ENCODE measurements at regions not wholly inside any gene's neighbourhood (a gene's known extent, or its start where the extent isn't known, plus 50 kb on each side); places are given as distances from the start of the nearest gene placed in this dataset.

DNA sequence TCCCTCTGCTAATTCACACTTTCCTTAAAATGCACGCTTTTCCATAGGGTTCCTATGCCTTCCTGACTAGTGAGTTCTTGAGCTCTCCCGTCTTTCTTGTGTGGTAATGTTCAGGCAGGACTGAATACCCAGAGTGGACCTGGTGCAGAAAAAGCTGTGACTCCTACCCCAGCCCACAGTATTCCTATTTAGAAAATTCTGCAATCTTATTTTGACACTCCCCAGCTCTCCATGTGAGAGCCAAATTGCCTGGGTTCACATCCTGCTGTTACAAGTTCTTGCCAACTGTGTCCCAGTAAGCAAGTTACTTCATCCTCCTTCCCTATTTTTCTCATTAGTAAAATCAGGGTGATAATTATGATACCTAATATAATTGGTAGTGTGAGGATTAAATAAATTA is 290.8 kb upstream of the SLCO3A1 start:
- no peaks in the 10 kb centered on the region for H3K9me3 Mint-ChIP-seq
- no peak overlapping the region for H3K27ac Mint-ChIP-seq
- TF ChIP-seq, protein P1, sequence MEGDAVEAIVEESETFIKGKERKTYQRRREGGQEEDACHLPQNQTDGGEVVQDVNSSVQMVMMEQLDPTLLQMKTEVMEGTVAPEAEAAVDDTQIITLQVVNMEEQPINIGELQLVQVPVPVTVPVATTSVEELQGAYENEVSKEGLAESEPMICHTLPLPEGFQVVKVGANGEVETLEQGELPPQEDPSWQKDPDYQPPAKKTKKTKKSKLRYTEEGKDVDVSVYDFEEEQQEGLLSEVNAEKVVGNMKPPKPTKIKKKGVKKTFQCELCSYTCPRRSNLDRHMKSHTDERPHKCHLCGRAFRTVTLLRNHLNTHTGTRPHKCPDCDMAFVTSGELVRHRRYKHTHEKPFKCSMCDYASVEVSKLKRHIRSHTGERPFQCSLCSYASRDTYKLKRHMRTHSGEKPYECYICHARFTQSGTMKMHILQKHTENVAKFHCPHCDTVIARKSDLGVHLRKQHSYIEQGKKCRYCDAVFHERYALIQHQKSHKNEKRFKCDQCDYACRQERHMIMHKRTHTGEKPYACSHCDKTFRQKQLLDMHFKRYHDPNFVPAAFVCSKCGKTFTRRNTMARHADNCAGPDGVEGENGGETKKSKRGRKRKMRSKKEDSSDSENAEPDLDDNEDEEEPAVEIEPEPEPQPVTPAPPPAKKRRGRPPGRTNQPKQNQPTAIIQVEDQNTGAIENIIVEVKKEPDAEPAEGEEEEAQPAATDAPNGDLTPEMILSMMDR (conservative IDR thresholded peaks at IDR 0.05) = no peak
- peaks cover 20% of the 10 kb centered on the region for H3K27me3 Mint-ChIP-seq
- no peak overlapping the region for H3K4me3 Mint-ChIP-seq
- H3K4me1 Mint-ChIP-seq (ENCODE audit: unreplicated experiment) = no peaks in the 10 kb centered on the region
- no peaks in the 10 kb centered on the region for H3K36me3 Mint-ChIP-seq
- no peak for DNase-seq (ENCODE audit: extremely low spot score, unreplicated experiment)

DNA sequence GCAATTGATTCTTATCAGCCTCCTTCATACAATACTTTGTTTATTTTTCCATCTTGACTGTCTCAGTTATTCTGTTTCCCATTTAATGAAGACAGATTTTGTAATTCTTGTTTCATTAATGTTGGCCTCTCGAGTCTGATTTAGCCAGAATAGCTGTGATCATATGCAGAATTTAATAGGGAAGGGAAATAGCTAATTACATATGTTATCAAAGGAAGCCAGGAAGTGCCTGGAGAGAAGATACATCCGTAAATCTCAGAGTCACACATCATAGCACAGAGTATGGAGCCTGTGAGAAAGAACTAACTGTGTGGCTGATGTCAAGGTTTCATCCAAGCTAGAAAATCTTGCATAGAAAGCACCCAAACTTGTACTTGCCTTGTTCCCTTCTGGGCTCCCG is 288.9 kb upstream of the SLCO3A1 start:
- H3K4me1 Mint-ChIP-seq (ENCODE audit: unreplicated experiment) = no peaks in the 10 kb centered on the region
- no peak overlapping the region for H3K4me3 Mint-ChIP-seq
- no peaks in the 10 kb centered on the region for H3K36me3 Mint-ChIP-seq
- TF ChIP-seq, protein P1 (conservative IDR thresholded peaks at IDR 0.05) = no peak
- no peak for DNase-seq (ENCODE audit: extremely low spot score, unreplicated experiment)
- no peaks in the 10 kb centered on the region for H3K9me3 Mint-ChIP-seq
- peaks cover 20% of the 10 kb centered on the region for H3K27me3 Mint-ChIP-seq
- no peak overlapping the region for H3K27ac Mint-ChIP-seq

- Mint-ChIP-seq H3K4me1 (ENCODE audit: unreplicated experiment) (no peaks in the 10 kb centered on the region), H3K36me3 (no peaks in the 10 kb centered on the region), H3K4me3 (no peak overlapping the region), H3K9me3 (peaks cover 11% of the 10 kb centered on the region), H3K27ac (no peak overlapping the region), H3K27me3 (peaks cover 18% of the 10 kb centered on the region)
- TF ChIP-seq, protein P1 (conservative IDR thresholded peaks at IDR 0.05) = no peak
- DNase-seq (ENCODE audit: extremely low spot score, unreplicated experiment) = no peak
Observed at GRCh38 chr15:91566141-91566540, 287.4 kb upstream of the SLCO3A1 start.

- Mint-ChIP-seq H3K27me3 (peaks cover 8% of the 10 kb centered on the region), H3K9me3 (peaks cover 19% of the 10 kb centered on the region), H3K36me3 (no peaks in the 10 kb centered on the region), H3K4me1 (ENCODE audit: unreplicated experiment) (peaks cover 7% of the 10 kb centered on the region), H3K27ac (no peak overlapping the region), H3K4me3 (no peak overlapping the region)
- TF ChIP-seq, protein P1 (conservative IDR thresholded peaks at IDR 0.05) = no peak
- no peak for DNase-seq (ENCODE audit: extremely low spot score, unreplicated experiment)
Observed at GRCh38 chr15:91568036-91568435, 285.5 kb upstream of the SLCO3A1 start.

DNA sequence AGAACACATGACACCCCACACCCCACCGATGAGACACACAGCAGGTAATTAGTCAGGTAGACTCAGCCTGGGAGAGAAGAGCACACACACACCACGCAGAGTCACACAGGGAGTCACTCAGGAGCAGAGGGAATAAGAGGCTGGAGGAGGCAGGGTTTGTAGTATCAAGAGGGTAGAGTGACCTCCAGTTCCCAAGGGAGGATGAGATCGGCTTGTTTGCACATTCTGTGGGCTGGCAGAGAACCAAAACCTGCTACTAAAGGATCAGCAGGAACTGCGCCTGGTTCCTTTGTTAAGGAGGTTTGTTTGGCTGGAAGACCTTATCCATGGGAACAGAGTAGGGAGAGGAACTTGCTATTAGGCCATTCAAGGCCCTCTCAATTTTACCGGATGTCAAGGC is 281.4 kb upstream of the SLCO3A1 start:
- no peak for DNase-seq (ENCODE audit: extremely low spot score, unreplicated experiment)
- Mint-ChIP-seq H3K27ac (no peak overlapping the region), H3K4me1 (ENCODE audit: unreplicated experiment) (peaks cover 7% of the 10 kb centered on the region), H3K4me3 (no peak overlapping the region), H3K27me3 (peaks cover 4% of the 10 kb centered on the region), H3K9me3 (peaks cover 24% of the 10 kb centered on the region), H3K36me3 (no peaks in the 10 kb centered on the region)
- TF ChIP-seq, protein P1 (conservative IDR thresholded peaks at IDR 0.05) = no peak

DNA sequence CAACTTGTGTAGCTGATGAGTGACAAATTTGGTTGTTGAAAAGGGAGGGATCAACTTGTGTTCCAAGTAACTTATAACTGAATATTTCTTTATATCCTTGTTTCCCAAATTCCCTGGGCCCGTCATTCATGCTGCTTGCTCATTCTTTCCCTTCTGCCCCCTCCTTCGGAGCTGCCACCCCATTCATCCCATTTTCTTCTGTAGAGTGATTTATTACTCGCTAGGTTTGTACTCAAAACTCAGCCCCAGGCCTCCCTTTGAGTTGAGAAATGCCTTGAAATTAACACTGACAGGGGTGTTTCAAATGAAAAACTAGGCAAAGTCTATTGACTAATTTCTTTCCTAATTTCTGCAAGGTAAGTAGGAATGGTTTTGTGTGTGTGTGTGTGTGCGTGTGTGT is 277.4 kb upstream of the SLCO3A1 start:
- Mint-ChIP-seq H3K4me3 (no peak overlapping the region), H3K9me3 (peaks cover 13% of the 10 kb centered on the region), H3K27ac (no peak overlapping the region), H3K27me3 (peaks cover 4% of the 10 kb centered on the region), H3K36me3 (no peaks in the 10 kb centered on the region), H3K4me1 (ENCODE audit: unreplicated experiment) (peaks cover 7% of the 10 kb centered on the region)
- DNase-seq (ENCODE audit: extremely low spot score, unreplicated experiment) = no peak
- TF ChIP-seq, protein P1 (conservative IDR thresholded peaks at IDR 0.05) = no peak
